ENCODE measurements at regions not wholly inside any gene's neighbourhood (a gene's known extent, or its start where the extent isn't known, plus 50 kb on each side); places are given as distances from the start of the nearest gene placed in this dataset.

DNA sequence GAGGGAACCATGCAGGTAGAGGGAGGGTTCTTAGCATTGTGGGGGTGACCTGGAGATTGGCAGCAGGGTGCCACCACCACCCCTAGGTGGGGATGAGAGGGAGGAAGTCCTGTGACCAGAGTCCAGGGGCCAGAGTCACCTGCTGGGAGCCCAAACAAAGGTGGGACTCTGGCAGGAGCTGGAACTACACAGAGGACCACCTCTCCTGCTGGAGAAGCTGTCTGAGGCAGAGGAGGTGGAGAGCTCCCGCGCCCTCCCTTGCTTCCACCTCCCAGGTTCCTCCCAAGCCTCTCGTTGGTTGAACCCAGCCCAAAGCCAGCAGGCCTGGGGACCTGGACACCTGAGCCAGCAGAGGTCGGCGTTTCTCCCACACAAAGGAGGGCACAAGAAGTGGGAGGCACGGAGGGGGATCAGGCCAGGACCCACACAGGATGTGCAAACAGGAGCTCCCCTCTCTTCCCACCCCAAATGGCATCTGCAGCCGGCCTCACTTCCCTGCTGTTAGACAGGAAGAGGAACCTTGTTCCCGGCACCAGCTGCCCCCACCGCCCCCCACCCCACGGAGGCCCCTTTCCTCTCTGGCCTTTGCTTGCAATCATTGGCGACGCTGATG lies 154.6 kb downstream of the SEC14L1 start:
- TF ChIP-seq, protein P1, sequence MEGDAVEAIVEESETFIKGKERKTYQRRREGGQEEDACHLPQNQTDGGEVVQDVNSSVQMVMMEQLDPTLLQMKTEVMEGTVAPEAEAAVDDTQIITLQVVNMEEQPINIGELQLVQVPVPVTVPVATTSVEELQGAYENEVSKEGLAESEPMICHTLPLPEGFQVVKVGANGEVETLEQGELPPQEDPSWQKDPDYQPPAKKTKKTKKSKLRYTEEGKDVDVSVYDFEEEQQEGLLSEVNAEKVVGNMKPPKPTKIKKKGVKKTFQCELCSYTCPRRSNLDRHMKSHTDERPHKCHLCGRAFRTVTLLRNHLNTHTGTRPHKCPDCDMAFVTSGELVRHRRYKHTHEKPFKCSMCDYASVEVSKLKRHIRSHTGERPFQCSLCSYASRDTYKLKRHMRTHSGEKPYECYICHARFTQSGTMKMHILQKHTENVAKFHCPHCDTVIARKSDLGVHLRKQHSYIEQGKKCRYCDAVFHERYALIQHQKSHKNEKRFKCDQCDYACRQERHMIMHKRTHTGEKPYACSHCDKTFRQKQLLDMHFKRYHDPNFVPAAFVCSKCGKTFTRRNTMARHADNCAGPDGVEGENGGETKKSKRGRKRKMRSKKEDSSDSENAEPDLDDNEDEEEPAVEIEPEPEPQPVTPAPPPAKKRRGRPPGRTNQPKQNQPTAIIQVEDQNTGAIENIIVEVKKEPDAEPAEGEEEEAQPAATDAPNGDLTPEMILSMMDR (IDR thresholded peaks at IDR 0.05): no peak
- H3K36me3 ChIP-seq: no peaks in the 10 kb centered on the region
- H3K4me1 ChIP-seq: no peaks in the 10 kb centered on the region
- peaks cover 0 to 7% of the 10 kb centered on the region in 2 donors for H3K9me3 ChIP-seq
- DNase-seq (ENCODE audit: low spot score): no peak
- no peaks in the 10 kb centered on the region for H3K27me3 ChIP-seq
- no peak overlapping the region for H3K4me3 ChIP-seq
- H3K27ac ChIP-seq: no peak overlapping the region

DNA sequence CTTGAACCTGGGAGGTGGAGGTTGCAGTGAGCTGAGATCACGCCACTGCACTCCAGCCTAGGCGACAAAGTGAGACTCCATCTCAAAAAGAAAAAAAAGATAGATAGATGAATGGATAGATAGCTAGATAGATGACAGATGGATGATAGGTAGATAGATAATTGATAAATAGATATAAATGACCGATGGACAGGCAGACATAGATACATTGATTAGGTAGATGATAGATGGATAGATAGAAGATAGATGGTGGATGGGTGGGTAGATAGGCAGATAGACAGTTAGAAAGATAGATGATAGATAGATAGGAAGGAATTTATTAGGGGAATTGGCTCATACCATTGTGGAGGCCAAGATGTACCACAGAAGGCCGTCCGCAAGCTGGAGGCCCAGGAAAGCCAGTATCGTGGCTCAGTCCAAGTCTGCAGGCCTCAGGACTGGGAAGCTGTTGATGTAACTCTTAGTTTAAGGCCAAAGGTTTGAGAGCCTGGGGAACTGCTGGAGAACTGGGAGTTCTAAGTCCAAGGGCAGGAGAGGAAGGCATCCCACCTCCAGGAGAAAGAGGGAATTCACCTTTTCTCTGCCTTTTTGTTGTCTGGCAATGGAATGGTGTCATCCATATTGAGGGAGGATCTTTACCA lies 156.1 kb downstream of the SEC14L1 start:
- DNase-seq (ENCODE audit: low spot score): no peak
- TF ChIP-seq, protein P1 (IDR thresholded peaks at IDR 0.05): no peak
- H3K27ac ChIP-seq: no peak overlapping the region
- no peaks in the 10 kb centered on the region for H3K27me3 ChIP-seq
- H3K9me3 ChIP-seq: peaks cover 0 to 7% of the 10 kb centered on the region in 2 donors
- H3K4me1 ChIP-seq: no peaks in the 10 kb centered on the region
- H3K36me3 ChIP-seq: no peaks in the 10 kb centered on the region
- no peak overlapping the region for H3K4me3 ChIP-seq

DNA sequence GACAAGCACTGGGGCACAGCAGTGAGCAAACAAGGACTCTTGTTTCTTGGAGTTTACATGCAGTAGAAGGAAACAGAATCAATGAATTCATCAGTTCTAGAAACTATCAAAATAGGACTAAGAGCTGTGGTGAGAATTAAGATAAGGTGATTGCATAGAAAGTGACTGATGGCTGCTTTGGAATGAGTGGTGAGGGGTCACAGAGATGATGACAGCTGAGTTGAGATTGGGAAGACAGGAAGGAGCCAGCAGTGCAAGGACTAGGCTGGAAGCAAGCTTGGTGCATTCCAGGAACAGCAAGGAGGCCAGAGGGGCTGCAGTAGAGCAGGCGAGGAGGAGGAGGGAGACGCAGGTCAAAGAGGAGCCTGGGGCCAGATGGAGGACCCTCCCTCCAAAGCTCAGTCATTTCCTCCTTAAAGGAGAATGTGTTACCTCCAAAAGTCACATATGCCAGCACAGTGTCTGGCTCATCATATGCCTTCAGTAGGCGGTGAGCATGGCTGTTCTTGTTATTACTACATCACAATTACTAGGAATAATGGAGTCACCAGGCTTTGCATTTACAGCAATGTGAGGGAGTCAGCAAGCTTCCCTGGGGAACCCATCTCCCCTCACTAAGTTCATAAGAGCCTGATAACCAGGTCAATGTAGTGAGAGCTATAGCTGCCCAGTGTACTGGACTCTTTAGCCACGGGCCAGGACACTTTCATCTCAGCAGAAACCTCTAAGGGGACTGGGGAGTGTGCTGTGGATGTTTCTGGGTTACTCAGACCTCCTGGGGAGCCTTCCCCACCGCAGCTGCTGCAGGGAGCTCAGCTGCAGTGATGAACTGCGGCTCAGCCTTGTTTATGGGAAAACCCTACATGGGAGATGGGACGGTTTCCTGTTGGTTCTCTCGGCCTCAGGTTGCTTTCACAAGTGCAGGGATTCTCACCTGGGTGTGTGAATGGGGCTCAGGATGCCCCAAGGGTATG lies 157.2 kb downstream of the SEC14L1 start:
- DNase-seq (ENCODE audit: low spot score): no peak
- Histone ChIP-seq H3K27ac (no peak overlapping the region), H3K4me3 (no peak overlapping the region), H3K27me3 (no peaks in the 10 kb centered on the region), H3K9me3 (peaks cover 0 to 7% of the 10 kb centered on the region in 2 donors), H3K36me3 (no peaks in the 10 kb centered on the region), H3K4me1 (no peaks in the 10 kb centered on the region)
- TF ChIP-seq, protein P1 (IDR thresholded peaks at IDR 0.05): no peak

DNA sequence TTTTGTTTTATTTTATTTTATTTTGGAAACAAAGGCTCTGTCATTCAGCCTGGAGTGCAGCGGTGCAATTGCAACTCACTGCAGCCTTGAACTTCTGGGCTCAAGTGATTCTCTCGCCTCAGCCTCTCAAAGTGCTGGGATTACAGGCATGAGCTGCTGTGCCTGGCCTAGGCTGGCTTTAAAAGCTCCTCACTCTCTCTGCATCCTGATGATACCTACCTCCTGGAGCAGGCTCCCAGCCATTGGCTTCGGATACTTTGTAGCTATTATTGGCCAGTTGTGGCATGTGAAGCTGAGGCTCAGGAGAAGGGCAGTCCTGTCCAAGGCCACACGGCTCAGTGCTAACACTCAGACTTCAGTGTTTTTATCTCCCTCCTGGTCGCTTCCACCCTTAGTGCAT lies 158.0 kb downstream of the SEC14L1 start:
- H3K4me3 ChIP-seq: no peak overlapping the region
- peaks cover 0 to 7% of the 10 kb centered on the region in 2 donors for H3K9me3 ChIP-seq
- H3K27me3 ChIP-seq: no peaks in the 10 kb centered on the region
- H3K36me3 ChIP-seq: no peaks in the 10 kb centered on the region
- TF ChIP-seq, protein P1 (IDR thresholded peaks at IDR 0.05): no peak
- DNase-seq (ENCODE audit: low spot score): no peak
- H3K4me1 ChIP-seq: no peaks in the 10 kb centered on the region
- no peak overlapping the region for H3K27ac ChIP-seq

DNA sequence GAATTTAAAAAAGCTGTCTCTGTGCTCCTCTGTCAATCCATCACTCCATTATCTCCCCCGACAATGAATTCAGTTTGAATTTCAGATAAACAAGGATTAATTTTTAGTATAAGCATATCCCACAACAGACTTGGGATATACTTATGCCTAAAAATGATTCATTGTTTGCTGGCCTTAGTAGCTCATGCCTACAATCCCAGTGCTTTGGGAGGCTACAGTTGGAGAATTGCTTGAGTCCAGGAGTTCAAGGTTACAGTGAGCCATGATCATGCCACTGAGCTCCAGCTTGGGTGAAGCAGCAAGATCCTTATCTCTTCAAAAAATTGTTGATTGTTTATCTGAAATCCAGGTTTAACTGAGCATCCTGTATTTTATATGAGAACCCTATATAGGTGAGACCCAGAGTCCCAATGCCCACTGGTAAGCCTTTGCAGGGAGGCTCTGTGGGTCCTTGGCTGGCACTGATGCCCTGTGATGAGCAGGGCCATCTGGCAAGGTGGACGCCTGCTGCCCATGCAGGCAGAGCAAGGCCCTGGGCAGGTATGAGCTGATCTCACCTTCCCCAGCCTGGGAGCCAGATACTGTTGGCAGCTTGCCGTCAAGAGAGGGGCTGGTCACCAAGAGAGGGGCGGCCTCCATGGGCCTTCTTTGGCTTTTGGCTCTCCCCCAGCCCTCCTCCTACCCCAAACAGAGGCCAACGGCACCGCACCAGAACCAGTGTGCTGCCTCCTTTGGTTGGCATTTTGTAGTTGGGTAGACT lies 158.7 kb downstream of the SEC14L1 start:
- no peak for DNase-seq (ENCODE audit: low spot score)

More for the DNA sequence above, 158.7 kb downstream of the SEC14L1 start:
- Histone ChIP-seq H3K36me3 (no peaks in the 10 kb centered on the region), H3K27ac (no peak overlapping the region), H3K4me1 (no peaks in the 10 kb centered on the region), H3K4me3 (no peak overlapping the region), H3K9me3 (peaks cover 0 to 7% of the 10 kb centered on the region in 2 donors), H3K27me3 (no peaks in the 10 kb centered on the region)
- TF ChIP-seq, protein P1 (IDR thresholded peaks at IDR 0.05): no peak

All from right atrium auricular region (tissue), 2 donors.